NCI-H1105 treated with DMSO at 0.1 percent for 48 hours (cell line): ENCODE measurements at regions not wholly inside any gene's neighbourhood (a gene's known extent, or its start where the extent isn't known, plus 50 kb on each side); places are given as distances from the start of the nearest gene placed in this dataset.

Source experiments
- DNase-seq: peaks from one replicate; lab custom pipeline; 2025; lab: John Stamatoyannopoulos, UW

- no peak for DNase-seq
Observed at GRCh38 chr17:79539944-79540705, 70.7 kb downstream of the RBFOX3 start.

DNA sequence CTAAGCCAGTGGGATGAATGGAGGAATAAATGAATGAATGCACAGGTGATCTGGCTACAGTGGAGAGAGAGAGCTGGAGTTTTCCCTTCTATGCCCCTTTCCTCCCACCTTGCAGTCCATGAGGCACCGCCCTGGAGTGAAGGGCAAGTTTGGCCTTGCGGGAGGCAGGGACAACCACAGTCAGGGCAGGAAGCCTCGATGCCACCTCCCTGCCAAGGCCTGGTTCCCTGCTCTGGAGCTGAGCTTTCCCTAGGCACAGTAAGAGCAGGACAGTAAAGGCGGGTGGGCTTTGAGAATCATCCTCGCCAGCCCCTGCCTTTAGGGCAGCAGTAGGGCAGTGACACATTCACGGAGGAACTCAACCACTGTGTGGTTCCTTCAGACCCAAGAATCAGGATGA is 72.6 kb downstream of the RBFOX3 start:
- no peak for DNase-seq

DNA sequence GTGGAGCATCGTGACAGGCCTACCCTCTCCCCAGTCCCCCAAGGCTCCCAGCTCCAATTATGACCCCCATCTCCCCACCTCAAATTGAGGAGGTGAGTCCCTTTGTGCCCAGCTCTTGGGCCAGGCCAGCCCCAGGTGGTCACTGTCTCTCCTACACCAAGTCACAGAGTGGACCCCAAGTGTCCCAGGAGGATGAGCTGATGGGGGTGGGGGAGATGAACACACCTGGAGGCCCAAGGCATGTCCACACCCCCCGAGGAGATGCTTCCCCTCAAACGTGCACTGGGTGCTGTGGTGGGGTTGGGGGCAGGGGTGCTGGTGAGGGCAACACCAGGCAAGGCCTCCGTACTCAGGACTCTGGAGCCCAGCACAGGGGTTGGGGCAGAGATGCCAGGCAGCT is 73.2 kb downstream of the RBFOX3 start:
- DNase-seq, result no peak

- no peak for DNase-seq
Observed at GRCh38 chr17:79537061-79537460, 73.8 kb downstream of the RBFOX3 start.

GRCh38 chr17:79536212-79536840 is 74.5 kb downstream of the RBFOX3 start:
- no peak for DNase-seq

DNA sequence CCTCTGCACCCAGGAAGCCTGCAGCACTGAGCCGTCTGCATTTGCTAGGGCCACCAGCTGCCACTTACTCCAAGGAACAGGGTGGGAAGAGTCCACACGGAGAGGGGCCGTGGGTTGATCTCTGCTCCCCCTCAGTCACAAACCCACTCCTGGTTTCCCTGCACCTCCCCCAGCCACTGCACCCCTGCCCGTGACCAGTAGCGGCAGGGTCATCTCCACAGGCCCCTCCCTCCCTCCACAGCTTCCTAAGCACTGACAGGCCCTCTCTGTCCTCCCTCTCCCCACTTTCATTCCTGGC is 75.2 kb downstream of the RBFOX3 start:
- DNase-seq, result no peak

- no peak for DNase-seq
Observed at GRCh38 chr17:79534851-79535727, 75.8 kb downstream of the RBFOX3 start.

DNA sequence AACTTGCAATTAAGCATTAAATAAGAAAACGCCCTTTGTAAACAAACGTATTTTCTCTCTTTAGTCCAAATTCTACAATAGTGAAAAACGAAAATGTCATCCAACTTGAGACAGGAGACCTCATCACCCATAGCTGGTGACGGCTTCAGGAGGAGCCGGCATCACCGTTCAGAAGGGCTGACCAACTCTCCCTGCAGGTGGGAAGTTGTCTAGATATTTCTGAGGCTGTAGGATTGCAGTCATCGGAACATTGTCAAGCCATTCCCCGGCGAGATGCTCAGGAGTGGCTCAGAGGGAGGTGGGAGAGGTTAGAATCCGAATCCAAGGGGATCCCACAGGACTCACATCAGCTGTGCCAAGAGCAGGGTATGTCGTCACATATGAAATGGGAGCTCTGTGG is 76.7 kb downstream of the RBFOX3 start:
- DNase-seq, result no peak

- DNase-seq, result no peak
Observed at GRCh38 chr17:79533116-79533515, 77.7 kb downstream of the RBFOX3 start.

GRCh38 chr17:79532107-79532790 is 78.6 kb downstream of the RBFOX3 start:
- no peak for DNase-seq

DNA sequence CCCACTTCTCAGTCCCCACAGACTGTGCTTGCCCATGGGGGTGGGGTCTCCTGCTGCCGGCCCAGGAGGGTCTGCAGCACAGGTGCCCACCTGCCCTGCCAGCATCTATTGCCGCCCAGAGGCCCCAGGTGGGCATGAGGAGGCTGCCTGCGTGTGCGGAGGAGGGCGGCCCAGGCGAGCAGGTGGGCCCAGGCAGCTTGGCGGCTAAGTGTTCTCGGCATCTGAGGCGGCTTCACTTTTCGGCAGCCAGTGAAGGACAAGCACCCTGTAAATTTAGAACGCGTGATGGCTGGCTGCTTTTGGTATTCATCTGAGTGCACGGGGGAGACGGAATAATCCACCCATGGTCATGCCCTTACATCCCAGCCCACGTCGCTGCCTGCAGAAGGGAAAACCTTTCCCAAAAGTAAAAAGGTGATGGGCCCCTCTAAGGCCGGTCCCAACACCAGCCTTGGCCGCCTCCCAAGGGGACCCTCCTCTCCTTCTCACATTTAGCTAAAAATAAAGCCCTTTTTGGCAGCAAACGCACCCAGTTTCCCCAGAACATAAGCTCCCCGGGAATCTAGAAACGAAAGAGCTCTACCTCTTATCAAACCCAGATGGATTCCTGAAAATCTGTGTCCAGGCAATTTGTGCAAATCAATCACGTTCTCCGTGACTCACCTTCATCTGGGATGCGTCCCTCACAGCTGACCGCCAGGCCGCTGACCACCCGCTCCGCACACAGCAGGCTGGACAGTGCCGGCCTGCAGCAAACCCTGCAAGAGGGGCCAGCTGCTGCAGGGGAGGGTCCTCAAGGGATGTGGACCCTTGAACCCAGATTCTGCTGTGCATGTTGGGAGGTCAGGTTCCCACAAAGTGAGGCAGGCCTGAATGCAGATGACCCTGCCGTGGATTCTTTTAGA is 79.4 kb downstream of the RBFOX3 start:
- DNase-seq, result no peak

- no peak for DNase-seq
Observed at GRCh38 chr17:79530361-79531105, 80.3 kb downstream of the RBFOX3 start.

- no peak for DNase-seq
Observed at GRCh38 chr17:79529661-79530081, 81.2 kb downstream of the RBFOX3 start.

GRCh38 chr17:79528592-79529125 is 82.2 kb downstream of the RBFOX3 start:
- DNase-seq, result no peak

DNA sequence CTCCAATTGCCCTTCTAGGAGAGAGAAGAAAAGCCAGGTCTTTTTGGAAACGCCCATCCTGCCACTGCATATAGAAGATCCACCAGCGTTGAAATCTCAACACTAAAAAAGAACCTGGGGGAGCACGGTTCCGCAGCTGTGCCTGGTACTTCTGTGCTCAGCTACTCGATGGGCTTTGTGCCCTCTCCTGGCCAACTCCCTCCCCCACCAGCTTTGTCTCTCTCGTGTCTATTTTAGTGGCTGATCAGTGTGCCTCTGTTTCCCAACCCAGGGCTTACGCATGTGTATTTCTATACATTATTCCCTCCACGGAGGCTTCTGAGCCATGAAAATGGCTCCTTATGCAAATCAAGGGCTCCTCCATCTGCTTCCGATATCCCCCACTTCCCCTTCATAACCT is 83.5 kb downstream of the RBFOX3 start:
- no peak for DNase-seq

GRCh38 chr17:79525793-79526677 is 84.8 kb downstream of the RBFOX3 start:
- no peak for DNase-seq

DNA sequence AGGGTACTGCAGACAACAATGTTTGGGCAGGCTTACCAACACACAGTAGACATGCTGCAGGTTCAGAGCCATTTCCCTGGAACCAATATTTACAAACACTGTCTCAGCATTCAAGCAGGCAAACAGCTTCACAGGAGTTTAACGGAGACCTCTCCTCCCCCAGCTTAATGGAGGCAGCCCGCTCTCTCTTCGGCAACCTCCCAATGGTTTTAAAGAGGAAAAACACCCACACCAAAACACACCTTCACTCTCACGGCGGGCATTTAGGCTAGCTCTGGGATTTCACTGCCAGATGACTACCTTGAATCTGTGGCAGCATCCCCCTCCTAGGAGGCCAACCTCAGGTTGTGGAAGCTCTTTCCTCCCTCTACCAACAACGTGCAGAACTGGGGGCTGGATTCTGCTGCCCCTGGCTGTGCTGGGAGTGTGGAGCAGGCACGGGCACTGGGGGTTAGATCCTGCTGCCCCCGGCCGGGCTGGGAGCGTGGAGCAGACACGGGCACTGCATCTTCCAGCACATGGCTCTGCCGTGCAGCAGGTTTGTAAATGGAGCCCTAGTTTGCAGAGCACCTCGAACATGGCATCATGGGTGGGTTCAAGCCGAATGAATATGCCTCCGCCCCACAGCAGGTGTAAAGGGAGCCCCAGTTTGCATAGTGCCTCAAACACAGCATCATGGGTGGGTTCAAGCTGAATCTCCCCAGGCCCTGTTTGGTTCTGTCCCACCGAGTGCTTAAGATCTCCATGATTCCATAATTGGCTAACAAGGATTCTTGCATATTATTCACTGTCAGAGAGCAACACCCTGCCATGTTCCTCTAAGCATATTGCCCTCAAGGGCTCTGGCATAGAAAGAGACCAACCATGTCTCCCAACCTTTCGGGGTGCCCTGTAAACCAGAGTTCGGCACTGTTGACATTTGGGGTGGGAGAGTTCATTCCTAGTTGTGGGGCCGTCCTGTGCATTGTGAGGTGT is 86.4 kb downstream of the RBFOX3 start:
- DNase-seq, result no peak

GRCh38 chr17:79522414-79522813 is 88.4 kb downstream of the RBFOX3 start:
- no peak for DNase-seq
